ENCODE measurements at regions not wholly inside any gene's neighbourhood (a gene's known extent, or its start where the extent isn't known, plus 50 kb on each side); places are given as distances from the start of the nearest gene placed in this dataset.
A peak's percentile ranks its signal among the peaks of the same experiment; 100 is the strongest.

- intact Hi-C loops (cut with DNase I; ENCODE audit: low total_unique reads) = no loop called here
These were observed 101.3 kb upstream of the FGF3 start for GRCh38 chr11:69920345-69921127.

DNA sequence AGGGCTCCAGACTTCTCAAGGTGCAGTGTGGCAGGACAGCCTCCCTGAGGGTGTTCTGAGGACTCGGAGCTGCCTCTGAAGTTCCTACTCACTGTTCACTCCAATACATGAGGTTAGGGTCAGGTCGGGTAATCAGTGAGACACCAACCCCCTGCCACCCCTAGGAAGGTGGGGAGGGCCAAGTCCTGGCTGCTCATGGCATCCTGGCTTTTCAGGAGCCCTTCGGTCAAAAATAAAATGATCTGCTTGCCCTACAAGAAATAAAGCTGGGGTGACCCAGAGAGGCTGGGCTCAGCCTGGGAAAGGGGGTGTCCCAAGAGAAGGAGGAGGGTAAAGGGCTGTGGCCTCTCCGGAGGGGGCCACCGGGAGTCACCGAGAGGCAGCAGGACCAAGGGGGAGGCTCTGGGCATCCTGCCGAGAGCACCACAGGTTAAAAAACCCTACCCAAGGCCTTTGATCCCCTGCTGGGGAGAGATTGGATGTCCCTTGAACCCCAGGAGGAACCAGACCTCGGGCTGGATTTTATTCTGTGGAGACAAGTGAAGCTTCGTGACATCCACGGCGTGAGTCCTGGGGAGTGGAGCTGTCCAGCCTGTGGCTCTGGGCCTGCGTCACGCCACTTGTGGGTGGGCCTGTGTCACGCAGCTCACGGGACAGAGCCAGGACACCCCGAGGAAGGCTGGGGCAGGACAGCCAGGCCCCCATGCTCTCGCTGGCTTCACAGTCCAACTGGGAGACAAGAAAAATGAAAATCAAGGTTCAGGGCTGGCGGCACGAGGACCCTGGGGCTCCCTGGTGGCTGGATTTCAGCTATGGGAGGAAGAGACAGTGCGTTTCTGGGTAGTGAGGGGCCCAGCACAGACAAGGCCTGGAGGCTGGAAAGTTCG is 102.2 kb upstream of the FGF3 start:
- no peak overlapping the region for H3K27ac ChIP-seq

More at GRCh38 chr11:69920345-69921127, 101.3 kb upstream of the FGF3 start:
- Histone ChIP-seq H3K9me3 (no peaks in the 10 kb centered on the region), H3K27ac (no peak overlapping the region), H3K27me3 (peaks cover 45% of the 10 kb centered on the region), H3K36me3 (no peaks in the 10 kb centered on the region), H3K4me1 (peaks cover 0 to 16% (median 6%) of the 10 kb centered on the region in 4 donors), H3K4me3 (no peak overlapping the region)
- TF ChIP-seq POLR2AphosphoS5 (IDR thresholded peaks at IDR 0.05) = no peak
- no peak for TF ChIP-seq CTCF (IDR thresholded peaks at IDR 0.05)
- no peak for TF ChIP-seq POLR2A (IDR thresholded peaks at IDR 0.05)
- TF ChIP-seq EP300 (IDR thresholded peaks at IDR 0.05; ENCODE audit: low read depth) = no peak
- WGBS, 2 donors (ENCODE audit: low coverage in 1 of 2) = 79% methylated on average over 15 of the region's 16 CpGs; no CpG with 5 or more reads in 1 of the 2 donors
- DNase-seq = peak; percentile 2
- in situ Hi-C loops (cut with MboI; ENCODE audit: low pct_ligation_motif_present in 1 of 4, low pct_unique_long_range_greater_than_20kb in 1 of 4, low sequenced_read_pairs in 3 of 4) = loop anchor here in 2 of 4 donors (5.0 to 10.0 kb wide), 2 partner anchors 264 to 277 kb away; no protein-coding TSS in a partner anchor

GRCh38 chr11:69922015-69922595 is 102.9 kb upstream of the FGF3 start:
- in situ Hi-C loops (cut with MboI; ENCODE audit: low pct_ligation_motif_present in 1 of 4, low pct_unique_long_range_greater_than_20kb in 1 of 4, low sequenced_read_pairs in 3 of 4) (loop anchor here in 2 of 4 donors (5.0 to 10.0 kb wide), 2 partner anchors 263 to 275 kb away; no protein-coding TSS in a partner anchor), intact Hi-C loops (cut with DNase I; ENCODE audit: low total_unique reads) (no loop called here)
- Histone ChIP-seq H3K4me1 (peaks cover 0 to 9% (median 2%) of the 10 kb centered on the region in 4 donors), H3K27ac (no peak overlapping the region), H3K4me3 (no peak overlapping the region), H3K9me3 (no peaks in the 10 kb centered on the region), H3K36me3 (no peaks in the 10 kb centered on the region), H3K27me3 (peaks cover 46% of the 10 kb centered on the region)
- WGBS, 2 donors (ENCODE audit: low coverage in 1 of 2) = 67 to 73% methylated on average over 3 to 17 of the region's 17 CpGs
- DNase-seq = no peak
- no peak for TF ChIP-seq CTCF (IDR thresholded peaks at IDR 0.05)
- TF ChIP-seq POLR2AphosphoS5 (IDR thresholded peaks at IDR 0.05) = no peak
- TF ChIP-seq EP300 (IDR thresholded peaks at IDR 0.05; ENCODE audit: low read depth) = no peak
- TF ChIP-seq POLR2A (IDR thresholded peaks at IDR 0.05) = no peak

More for the DNA sequence above, 102.2 kb upstream of the FGF3 start:
- no peak for DNase-seq
- peaks cover 0 to 9% (median 2%) of the 10 kb centered on the region in 4 donors for H3K4me1 ChIP-seq
- H3K27me3 ChIP-seq = peaks cover 47% of the 10 kb centered on the region
- intact Hi-C loops (cut with DNase I; ENCODE audit: low total_unique reads) = no loop called here
- H3K9me3 ChIP-seq = no peaks in the 10 kb centered on the region
- no peaks in the 10 kb centered on the region for H3K36me3 ChIP-seq
- 73 to 80% methylated on average over 1 to 21 of the region's 21 CpGs for WGBS, 2 donors (ENCODE audit: low coverage in 1 of 2)
- TF ChIP-seq EP300 (IDR thresholded peaks at IDR 0.05; ENCODE audit: low read depth) (no peak), POLR2A (IDR thresholded peaks at IDR 0.05) (no peak), POLR2AphosphoS5 (IDR thresholded peaks at IDR 0.05) (no peak), CTCF (IDR thresholded peaks at IDR 0.05) (no peak)
- no peak overlapping the region for H3K4me3 ChIP-seq
- in situ Hi-C loops (cut with MboI; ENCODE audit: low pct_ligation_motif_present in 1 of 4, low pct_unique_long_range_greater_than_20kb in 1 of 4, low sequenced_read_pairs in 3 of 4) = loop anchor here in 2 of 4 donors (5.0 to 10.0 kb wide), 2 partner anchors 263 to 276 kb away; no protein-coding TSS in a partner anchor
